ENCODE measurements at regions not wholly inside any gene's neighbourhood (a gene's known extent, or its start where the extent isn't known, plus 50 kb on each side); places are given as distances from the start of the nearest gene placed in this dataset.

DNA sequence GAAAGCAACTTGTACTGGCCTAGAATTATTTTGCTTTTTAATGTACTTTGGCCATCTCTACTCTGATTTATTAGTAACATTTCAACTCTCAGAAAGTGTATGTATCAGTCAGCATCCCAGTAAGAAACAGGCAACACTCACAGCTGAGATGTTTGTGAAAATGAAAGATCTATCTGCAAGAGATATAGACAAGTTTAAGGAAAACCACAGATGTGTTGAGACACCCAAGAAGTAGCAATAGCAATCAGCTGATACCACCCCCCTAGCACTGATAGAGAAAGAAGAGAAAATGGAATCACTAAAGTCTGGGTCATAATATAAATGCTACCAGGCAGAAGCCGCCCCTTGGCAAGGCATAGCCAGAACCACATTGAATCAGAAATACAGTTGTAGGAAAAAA is 372.0 kb downstream of the ARAP2 start:
- Histone ChIP-seq H3K27me3 (ENCODE audit: insufficient read depth, low read length) (no peaks in the 10 kb centered on the region), H3K79me2 (ENCODE audit: insufficient read depth, low read length) (no peaks in the 10 kb centered on the region), H3K36me3 (ENCODE audit: insufficient read depth, low read length) (no peaks in the 10 kb centered on the region), H3K4me2 (ENCODE audit: low read length) (no peak overlapping the region), H3K4me3 (ENCODE audit: low read depth, low read length, poor library complexity, severe bottlenecking) (no peak overlapping the region), H3K9ac (ENCODE audit: low read length) (no peak overlapping the region), H2AFZ (ENCODE audit: low read length) (no peak overlapping the region), H3K9me3 (ENCODE audit: low read length) (no peaks in the 10 kb centered on the region), H3K9me2 (ENCODE audit: low read depth, low read length) (no peaks in the 10 kb centered on the region), H4K20me1 (ENCODE audit: insufficient read depth, low read length) (no peaks in the 10 kb centered on the region), H3K27ac (ENCODE audit: low read depth, low read length, poor library complexity, severe bottlenecking) (no peak overlapping the region), H3K4me1 (ENCODE audit: insufficient read depth, low read length, severe bottlenecking) (no peaks in the 10 kb centered on the region), H3F3A (ENCODE audit: insufficient read depth, low read length) (no peaks in the 10 kb centered on the region)
- TF ChIP-seq, protein P1, sequence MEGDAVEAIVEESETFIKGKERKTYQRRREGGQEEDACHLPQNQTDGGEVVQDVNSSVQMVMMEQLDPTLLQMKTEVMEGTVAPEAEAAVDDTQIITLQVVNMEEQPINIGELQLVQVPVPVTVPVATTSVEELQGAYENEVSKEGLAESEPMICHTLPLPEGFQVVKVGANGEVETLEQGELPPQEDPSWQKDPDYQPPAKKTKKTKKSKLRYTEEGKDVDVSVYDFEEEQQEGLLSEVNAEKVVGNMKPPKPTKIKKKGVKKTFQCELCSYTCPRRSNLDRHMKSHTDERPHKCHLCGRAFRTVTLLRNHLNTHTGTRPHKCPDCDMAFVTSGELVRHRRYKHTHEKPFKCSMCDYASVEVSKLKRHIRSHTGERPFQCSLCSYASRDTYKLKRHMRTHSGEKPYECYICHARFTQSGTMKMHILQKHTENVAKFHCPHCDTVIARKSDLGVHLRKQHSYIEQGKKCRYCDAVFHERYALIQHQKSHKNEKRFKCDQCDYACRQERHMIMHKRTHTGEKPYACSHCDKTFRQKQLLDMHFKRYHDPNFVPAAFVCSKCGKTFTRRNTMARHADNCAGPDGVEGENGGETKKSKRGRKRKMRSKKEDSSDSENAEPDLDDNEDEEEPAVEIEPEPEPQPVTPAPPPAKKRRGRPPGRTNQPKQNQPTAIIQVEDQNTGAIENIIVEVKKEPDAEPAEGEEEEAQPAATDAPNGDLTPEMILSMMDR (IDR thresholded peaks at IDR 0.05; ENCODE audit: low read length) = no peak
- no peak for TF ChIP-seq EZH2 (IDR thresholded peaks at IDR 0.05; ENCODE audit: borderline replicate concordance, low read length)

DNA sequence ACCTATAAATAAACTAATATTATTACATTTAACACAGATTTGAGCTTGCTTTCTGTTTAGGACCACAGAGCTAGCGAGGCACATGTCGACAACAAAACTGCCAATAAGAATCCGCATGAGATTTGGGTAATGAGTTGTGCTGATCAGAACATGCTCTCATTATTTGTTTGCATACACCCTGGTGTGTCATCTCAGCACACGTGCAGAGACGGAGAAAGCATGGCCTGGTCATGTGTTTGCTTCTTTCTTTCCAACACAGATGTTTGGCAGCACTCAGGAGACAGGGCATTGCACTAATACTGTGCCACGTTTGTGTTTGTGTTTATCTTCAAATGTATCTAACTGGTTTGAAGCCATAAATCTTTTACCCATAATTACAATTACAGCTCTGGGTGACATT is 364.8 kb downstream of the ARAP2 start:
- no peaks in the 10 kb centered on the region for H3K79me2 ChIP-seq (ENCODE audit: insufficient read depth, low read length)
- no peaks in the 10 kb centered on the region for H4K20me1 ChIP-seq (ENCODE audit: insufficient read depth, low read length)
- H3K27ac ChIP-seq (ENCODE audit: low read depth, low read length, poor library complexity, severe bottlenecking) = no peak overlapping the region
- H3F3A ChIP-seq (ENCODE audit: insufficient read depth, low read length) = no peaks in the 10 kb centered on the region
- H3K4me1 ChIP-seq (ENCODE audit: insufficient read depth, low read length, severe bottlenecking) = no peaks in the 10 kb centered on the region
- no peak overlapping the region for H3K4me3 ChIP-seq (ENCODE audit: low read depth, low read length, poor library complexity, severe bottlenecking)
- H2AFZ ChIP-seq (ENCODE audit: low read length) = no peak overlapping the region
- no peaks in the 10 kb centered on the region for H3K27me3 ChIP-seq (ENCODE audit: insufficient read depth, low read length)
- no peaks in the 10 kb centered on the region for H3K9me2 ChIP-seq (ENCODE audit: low read depth, low read length)
- H3K9ac ChIP-seq (ENCODE audit: low read length) = no peak overlapping the region
- TF ChIP-seq, protein P1 (IDR thresholded peaks at IDR 0.05; ENCODE audit: low read length) = no peak
- TF ChIP-seq EZH2 (IDR thresholded peaks at IDR 0.05; ENCODE audit: borderline replicate concordance, low read length) = no peak
- H3K4me2 ChIP-seq (ENCODE audit: low read length) = no peak overlapping the region
- H3K36me3 ChIP-seq (ENCODE audit: insufficient read depth, low read length) = no peaks in the 10 kb centered on the region
- no peaks in the 10 kb centered on the region for H3K9me3 ChIP-seq (ENCODE audit: low read length)

DNA sequence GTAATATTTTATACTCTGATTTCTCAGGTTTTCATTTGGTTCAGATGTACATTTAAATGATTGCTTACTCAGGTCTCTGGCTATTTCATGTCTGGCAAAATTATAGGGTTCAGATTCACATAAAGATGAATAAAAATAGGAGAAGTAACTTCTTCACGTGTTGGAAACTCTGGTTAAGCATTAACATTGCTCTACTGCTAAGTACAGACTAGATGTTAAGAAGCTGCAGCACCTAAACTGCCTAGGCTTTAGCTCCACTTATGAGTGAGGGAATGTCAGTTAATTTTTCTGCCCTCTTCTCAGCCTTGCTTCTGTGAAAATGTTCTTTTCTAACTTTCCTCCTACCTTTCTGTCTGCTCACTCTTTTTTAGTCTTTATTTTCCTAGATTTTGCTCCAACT is 361.2 kb downstream of the ARAP2 start:
- H3K27me3 ChIP-seq (ENCODE audit: insufficient read depth, low read length) = no peaks in the 10 kb centered on the region
- no peaks in the 10 kb centered on the region for H3K36me3 ChIP-seq (ENCODE audit: insufficient read depth, low read length)
- no peak overlapping the region for H3K4me2 ChIP-seq (ENCODE audit: low read length)
- H3K27ac ChIP-seq (ENCODE audit: low read depth, low read length, poor library complexity, severe bottlenecking) = no peak overlapping the region
- TF ChIP-seq EZH2 (IDR thresholded peaks at IDR 0.05; ENCODE audit: borderline replicate concordance, low read length) = no peak
- TF ChIP-seq, protein P1 (IDR thresholded peaks at IDR 0.05; ENCODE audit: low read length) = no peak
- H3K4me1 ChIP-seq (ENCODE audit: insufficient read depth, low read length, severe bottlenecking) = no peaks in the 10 kb centered on the region
- no peak overlapping the region for H2AFZ ChIP-seq (ENCODE audit: low read length)
- H3K9me2 ChIP-seq (ENCODE audit: low read depth, low read length) = no peaks in the 10 kb centered on the region
- no peaks in the 10 kb centered on the region for H3K9me3 ChIP-seq (ENCODE audit: low read length)
- H3F3A ChIP-seq (ENCODE audit: insufficient read depth, low read length) = no peaks in the 10 kb centered on the region
- no peaks in the 10 kb centered on the region for H4K20me1 ChIP-seq (ENCODE audit: insufficient read depth, low read length)
- H3K4me3 ChIP-seq (ENCODE audit: low read depth, low read length, poor library complexity, severe bottlenecking) = no peak overlapping the region
- no peaks in the 10 kb centered on the region for H3K79me2 ChIP-seq (ENCODE audit: insufficient read depth, low read length)
- no peak overlapping the region for H3K9ac ChIP-seq (ENCODE audit: low read length)

All from OCI-LY1 (cell line).